GM21737 (cell line): ENCODE measurements at regions not wholly inside any gene's neighbourhood (a gene's known extent, or its start where the extent isn't known, plus 50 kb on each side); places are given as distances from the start of the nearest gene placed in this dataset.
A peak's percentile ranks its signal among the peaks of the same experiment; 100 is the strongest.
"Not testable (repeated sequence)": the region's sequence is repeated elsewhere in the genome, so short reads cannot be mapped to it uniquely, and the experiment has no call there.

Experiments
- ATAC-seq: cut with Tn5 transposase; IDR thresholded peaks from one replicate; pipeline ENCODE4 v1.9.1; 2021; ENCODE audit warnings: mild to moderate bottlenecking, moderate library complexity; ENCODE audit not compliant: unreplicated experiment

GRCh38 chr5:119694284-119694683, 64.9 kb downstream of the FAM170A start:
- no peak for ATAC-seq

DNA sequence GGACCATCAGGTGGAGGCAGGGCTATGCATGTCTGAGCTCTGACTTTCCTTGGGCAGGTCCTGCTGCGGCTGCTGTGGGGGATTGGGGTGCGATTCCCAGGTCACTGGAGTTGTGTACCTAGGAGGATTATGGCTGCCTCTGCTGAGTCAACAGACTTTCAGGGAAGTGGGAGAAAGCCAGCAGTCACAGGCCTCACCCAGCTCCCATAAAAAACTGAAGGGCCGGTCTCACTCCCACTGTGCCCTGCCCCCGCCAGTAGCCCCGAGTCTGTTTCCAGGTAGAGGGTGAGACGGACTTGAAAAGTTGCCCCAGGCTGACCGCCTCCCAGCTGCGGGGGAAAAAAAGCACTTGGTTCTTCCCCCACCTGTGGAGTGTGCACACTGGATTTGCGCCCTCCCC, 76.7 kb downstream of the FAM170A start:
- no peak for ATAC-seq

- no peak for ATAC-seq
Measured at GRCh38 chr5:119708076-119708790, 78.9 kb downstream of the FAM170A start.

DNA sequence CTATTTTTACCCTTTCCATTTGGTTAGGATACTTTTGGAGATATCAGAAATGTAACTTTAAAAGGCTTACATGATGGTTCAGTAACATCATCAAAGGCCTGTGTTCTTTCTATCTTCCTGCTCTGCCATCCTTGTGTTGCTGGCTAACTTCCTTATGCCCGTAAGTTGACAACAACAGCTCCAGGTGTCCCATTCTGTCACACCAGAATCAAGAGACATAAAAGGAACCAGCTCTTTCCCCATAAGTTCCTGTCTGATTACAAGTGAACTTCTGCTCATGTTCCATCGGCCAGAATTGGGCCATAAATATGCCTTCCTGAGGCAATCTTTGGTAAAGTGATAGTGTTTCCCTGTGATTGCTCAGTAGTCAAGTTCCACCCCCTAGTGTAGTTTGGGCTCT, 92.4 kb downstream of the FAM170A start:
- no peak for ATAC-seq

GRCh38 chr5:119725291-119725690, 95.9 kb downstream of the FAM170A start:
- ATAC-seq = not testable (repeated sequence)

DNA sequence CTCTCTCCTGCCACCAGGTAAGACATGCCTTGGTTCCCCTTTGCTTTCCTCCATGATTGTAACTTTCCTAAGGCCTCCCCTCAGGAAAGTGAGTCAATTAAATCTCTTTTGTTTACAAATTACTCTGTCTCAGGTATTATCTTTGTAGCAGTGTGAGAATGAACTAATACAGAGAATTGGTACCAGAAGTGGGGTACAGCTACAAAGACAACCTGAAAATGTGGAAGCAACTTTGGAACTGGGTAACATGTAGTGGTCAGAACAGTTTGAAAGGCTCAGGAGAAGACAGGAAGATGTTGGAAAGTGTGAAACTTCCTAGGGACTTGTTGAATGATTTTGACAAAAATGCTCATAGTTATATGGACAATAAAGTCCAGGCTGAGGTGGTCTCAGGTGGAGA, 97.2 kb downstream of the FAM170A start:
- ATAC-seq = no peak

DNA sequence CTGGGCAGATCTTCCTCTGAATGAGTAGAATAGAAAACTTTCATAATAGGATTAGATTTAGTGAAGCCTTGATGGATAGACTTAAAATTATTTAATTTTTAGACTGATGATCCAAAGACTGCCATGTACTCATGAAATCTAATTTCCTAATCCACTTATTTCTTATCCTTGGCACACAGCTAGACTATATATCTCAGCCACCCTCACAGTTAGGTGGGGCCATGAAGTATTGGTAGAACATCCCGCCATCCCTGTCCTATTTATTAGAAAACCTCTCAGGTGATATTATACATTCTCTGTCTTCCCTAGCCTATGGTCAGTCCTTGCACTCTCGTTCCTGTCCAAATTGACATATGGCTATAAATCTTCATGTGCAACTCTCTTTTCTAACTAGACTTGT, 110.9 kb downstream of the FAM170A start:
- ATAC-seq = no peak

- no peak for ATAC-seq
Measured at GRCh38 chr5:119741691-119742090, 112.3 kb downstream of the FAM170A start.

DNA sequence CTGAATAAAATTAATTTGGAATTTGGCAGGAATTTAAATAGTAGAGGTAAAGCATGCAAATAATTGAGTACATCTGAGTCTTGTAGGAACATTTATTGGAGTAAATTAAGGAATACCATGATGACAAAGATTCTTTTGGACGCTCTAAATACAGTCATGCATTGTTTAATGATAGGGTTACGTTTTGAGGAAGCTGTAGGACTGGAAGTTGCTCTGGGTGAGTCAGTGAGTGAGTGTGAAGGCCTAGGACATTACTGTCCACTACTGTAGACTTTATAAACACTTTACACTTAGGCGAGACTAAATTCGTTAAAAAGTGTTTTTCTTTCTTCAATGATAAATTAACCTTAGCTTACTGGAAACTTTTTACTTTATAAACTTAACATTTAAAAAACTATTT, 113.0 kb downstream of the FAM170A start:
- ATAC-seq = no peak

- peak; percentile 85 for ATAC-seq
Measured at GRCh38 chr5:119743927-119744326, 114.6 kb downstream of the FAM170A start.

DNA sequence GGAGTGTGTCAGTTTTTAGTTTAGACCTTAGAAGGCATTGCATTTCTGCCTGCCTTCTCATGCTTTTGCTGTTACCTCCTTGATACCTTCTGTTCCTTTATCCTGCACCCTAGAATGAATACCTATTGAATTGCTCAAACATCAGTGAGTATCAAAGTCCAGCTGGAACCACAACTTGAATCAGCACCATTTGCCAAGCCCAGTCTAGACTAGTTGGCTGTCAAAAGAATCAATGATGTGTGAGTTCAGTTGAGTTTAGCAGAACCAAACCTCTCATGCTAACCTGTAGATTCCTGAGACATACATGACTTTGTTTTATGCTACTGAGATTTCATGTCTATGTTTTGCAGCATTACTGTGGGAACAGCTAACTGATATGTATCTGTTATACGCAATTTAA, 116.6 kb downstream of the FAM170A start:
- no peak for ATAC-seq

DNA sequence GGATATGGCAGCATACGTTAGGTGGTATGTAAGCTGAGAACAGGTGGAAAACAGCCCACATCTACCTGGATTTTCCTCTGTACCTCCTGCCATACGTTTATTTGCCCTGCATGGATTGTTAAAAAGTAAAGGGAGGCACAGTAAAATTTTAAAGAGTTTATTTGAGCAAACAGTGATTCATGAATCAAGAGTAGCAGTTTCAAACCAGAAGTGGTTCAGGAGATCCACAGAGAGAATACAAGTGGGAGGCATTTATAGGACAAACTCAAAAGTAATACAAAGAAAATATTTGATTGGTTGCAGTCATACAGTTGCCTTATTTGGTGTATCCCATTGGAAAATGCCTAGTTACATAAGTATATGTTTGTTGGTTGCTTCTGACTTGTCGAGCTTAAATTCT, 117.6 kb downstream of the FAM170A start:
- no peak for ATAC-seq

DNA sequence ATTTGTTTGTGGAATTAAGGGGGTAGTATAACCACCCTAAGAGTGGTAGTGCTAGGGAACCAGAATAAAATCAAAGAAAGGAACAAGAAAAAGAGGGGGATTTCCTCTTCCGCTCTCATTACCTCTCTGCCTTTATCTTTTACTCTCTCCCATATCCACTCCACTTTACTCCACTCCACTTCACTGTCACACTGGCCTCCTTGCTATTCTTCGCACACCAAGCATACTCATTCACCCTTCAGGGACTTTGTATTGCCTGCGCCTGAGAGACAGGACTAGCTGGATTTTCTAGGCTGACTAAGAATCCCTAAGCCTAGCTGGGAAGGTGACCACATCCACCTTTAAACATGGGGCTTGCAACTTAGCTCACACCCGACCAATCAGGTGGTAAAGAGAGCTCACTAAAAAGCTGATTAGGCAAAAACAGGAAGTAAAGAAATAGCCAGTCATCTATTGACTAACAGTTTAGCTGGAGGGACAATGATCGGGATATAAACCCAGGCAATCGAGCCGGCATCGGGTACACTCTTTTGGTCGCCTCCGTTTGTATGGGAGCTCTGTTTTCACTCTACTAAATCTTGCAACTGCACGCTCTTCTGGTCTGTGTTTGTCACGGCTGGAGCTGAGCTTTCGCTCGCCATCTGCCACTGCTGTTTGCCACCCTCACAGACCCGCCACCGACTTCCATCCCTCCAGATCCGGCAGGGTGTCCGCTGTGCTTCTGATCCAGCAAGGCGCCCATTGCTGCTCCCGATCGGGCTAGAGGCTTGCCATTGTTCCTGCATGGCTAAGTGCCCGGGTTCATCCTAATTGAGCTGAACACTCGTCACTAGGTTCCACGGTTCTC, 121.8 kb downstream of the FAM170A start:
- ATAC-seq = no peak

- ATAC-seq = no peak
Measured at GRCh38 chr5:119751734-119752094, 122.4 kb downstream of the FAM170A start.

DNA sequence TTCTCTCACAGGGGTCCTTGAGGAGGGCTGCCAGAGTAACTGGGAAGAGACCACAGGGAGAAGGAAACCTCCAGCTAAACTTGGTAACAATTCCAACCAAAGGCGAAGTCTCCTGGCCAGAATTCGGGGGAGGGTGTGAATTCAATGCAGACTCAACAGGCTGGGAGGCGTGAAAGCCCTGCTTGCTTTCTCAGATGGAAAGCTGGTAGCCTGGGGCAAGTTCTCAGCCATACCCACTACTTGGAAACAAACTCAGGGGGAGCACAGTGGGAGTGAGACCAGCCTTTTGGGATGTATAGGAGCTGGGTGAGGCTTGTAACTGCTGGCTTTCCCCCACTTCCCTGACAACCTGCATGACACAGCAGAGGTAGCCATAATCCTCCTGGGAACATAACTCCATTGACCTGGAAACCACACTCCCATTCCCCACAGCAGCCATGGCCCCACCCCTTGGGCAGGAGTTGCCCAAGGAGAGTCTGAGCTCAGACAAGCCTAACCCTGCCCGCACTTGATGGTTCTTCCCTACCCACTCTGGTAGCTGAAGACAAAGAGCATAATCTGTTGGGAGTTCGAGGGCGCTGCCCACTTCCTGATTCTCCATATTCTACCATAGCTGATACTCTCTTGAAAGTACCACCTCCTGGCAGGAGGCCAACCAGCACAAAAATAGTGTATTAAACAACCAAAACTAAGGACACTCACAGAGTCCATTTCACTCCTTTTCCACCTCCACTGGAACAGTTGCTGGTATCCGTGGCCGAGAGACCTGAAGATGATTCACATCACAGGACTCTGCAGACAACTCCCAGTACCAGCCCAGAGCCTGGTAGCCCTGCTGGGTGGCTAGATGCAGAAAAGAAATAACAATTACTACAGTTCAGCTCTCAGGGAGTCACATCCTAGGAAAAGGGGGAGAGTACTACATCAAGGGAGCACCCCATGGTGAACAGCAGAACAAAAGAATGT, 123.8 kb downstream of the FAM170A start:
- ATAC-seq = no peak

GRCh38 chr5:119754825-119755224, 125.5 kb downstream of the FAM170A start:
- ATAC-seq = not testable (repeated sequence)

DNA sequence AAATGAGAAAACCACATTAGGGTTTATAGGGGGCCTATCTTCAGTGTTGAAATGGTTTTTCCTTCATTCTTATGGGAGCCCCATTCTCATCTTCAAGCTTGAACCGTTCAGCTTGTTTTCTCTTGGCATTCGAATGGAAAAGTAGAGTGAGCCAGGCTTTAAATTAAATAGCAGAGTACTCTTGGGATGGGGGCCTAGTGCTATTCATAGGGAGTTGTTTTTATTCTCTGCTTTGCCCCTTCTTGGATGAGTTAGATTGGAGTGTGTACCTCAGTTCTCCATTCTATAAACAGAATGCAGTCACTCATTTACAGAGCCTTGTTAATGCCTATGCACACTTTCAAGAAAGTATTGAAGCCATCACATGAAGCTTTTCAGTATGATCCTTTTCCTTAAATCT, 127.9 kb downstream of the FAM170A start:
- no peak for ATAC-seq

DNA sequence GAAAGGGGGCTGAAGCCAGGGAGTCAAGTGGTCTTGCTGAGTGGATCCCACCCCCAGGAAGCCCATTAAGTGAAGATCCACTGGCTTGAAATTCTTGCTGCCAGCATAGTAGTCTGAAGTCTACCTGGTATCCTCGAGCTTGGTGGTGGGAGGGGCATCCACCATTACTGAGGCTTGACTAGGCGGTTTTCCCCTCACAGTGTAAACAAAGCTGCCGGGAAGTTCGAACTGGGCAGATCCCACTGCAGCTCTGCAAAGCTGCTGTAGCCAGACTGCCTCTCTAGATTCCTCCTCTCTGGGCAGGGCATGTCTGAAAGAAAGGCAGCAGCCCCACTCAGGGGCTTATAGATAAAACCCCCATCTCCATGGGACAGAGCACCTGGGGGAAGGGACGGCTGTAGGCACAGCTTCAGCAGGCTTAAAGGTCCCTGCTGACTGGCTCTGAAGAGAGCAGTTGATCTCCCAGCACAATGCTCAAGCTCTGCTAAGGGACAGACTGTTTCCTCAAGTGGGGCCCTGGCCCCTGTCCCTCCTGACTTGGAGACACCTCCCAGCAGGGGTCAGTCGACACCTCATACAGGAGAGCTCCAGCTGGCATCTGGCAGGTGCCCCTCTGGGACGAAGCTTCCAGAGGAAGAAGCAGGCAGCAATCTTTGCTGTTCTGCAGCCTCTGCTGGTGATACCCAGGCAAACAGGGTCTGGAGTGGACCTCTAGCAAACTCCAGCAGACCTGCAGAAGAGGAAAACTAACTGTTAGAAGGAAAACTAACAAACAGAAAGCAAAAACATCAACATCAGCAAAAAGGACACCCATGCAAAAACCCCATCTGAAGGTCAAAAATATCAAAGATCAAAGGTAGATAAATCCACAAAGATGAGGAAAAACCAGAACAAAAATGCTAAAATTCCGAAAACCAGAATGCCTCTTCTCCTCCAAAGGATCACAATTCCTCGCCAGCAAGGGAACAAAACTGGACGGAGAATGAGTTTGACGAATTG, 140.6 kb downstream of the FAM170A start:
- ATAC-seq = not testable (repeated sequence)

GRCh38 chr5:119780145-119780544, 150.8 kb downstream of the FAM170A start:
- not testable (repeated sequence) for ATAC-seq

DNA sequence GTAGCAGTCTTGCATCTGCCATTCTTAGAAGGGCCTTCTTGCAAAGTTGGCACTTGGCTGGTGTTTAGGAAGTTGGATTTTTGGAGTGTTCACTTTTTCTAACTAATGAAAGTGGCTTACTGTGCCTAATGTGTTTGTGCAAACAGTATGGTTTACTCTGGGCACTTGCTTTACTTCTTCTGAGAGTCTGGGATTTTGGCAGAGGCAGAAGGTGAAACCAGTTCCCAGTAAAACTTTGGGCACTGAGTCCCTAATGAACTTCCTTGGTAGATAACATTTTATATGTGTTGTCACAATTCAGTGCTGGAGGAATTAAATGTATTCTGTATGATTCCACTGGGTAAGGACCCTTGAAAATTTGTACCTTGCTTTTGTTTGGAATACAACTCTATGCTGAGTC, 155.7 kb downstream of the FAM170A start:
- no peak for ATAC-seq
